Endodermal cell (in vitro differentiated cells): ENCODE measurements at regions not wholly inside any gene's neighbourhood (a gene's known extent, or its start where the extent isn't known, plus 50 kb on each side); places are given as distances from the start of the nearest gene placed in this dataset.

ENCODE experiments used
- DNase-seq: peaks from one replicate; pipeline ENCODE4 v3.0.0-alpha.2; 2017
- H3K27ac ChIP-seq: 2 replicates; pipeline ENCODE4 v1.5.1; 2013; ENCODE audit warnings: mild to moderate bottlenecking, low read depth, low read length, moderate library complexity
- H3K27me3 ChIP-seq: 2 replicates; pipeline ENCODE4 v1.6.1; 2013; ENCODE audit warnings: mild to moderate bottlenecking, low read length, moderate library complexity; ENCODE audit not compliant: insufficient read depth, control insufficient read depth, poor library complexity, severe bottlenecking
- H3K36me3 ChIP-seq: 2 replicates; pipeline ENCODE4 v1.7.0; 2013; ENCODE audit warnings: mild to moderate bottlenecking, low read length, moderate library complexity; ENCODE audit not compliant: control insufficient read depth, insufficient read depth
- H3K4me1 ChIP-seq: one replicate; pipeline ENCODE4 v1.7.0; 2013; ENCODE audit warnings: low read length; ENCODE audit not compliant: control insufficient read depth, insufficient read depth
- H3K4me3 ChIP-seq: 2 replicates; pipeline ENCODE4 v1.5.1; 2013; ENCODE audit warnings: mild to moderate bottlenecking, low read length, moderate library complexity
- H3K9ac ChIP-seq: 2 replicates; pipeline ENCODE4 v1.6.1; 2013; ENCODE audit warnings: mild to moderate bottlenecking, low read length, moderate library complexity; ENCODE audit not compliant: poor library complexity, severe bottlenecking; ENCODE audit errors: extremely low read depth
- H3K9me3 ChIP-seq: 2 replicates; pipeline ENCODE4 v1.6.1; 2013; ENCODE audit warnings: mild to moderate bottlenecking, low read length, moderate library complexity; ENCODE audit not compliant: control insufficient read depth
- H3K27ac Mint-ChIP-seq: 2 replicates; pipeline ENCODE4 v1.8.0; 2020; ENCODE audit warnings: mixed read lengths
- H3K27me3 Mint-ChIP-seq: 2 replicates; pipeline ENCODE4 v1.8.0; 2021; ENCODE audit warnings: mild to moderate bottlenecking, mixed read lengths; ENCODE audit not compliant: insufficient read depth
- H3K36me3 Mint-ChIP-seq: 2 replicates; pipeline ENCODE4 v1.8.0; 2020; ENCODE audit warnings: low read depth, mixed read lengths
- H3K4me1 Mint-ChIP-seq: 2 replicates; pipeline ENCODE4 v1.8.0; 2020; ENCODE audit warnings: mixed read lengths
- H3K4me3 Mint-ChIP-seq: 2 replicates; pipeline ENCODE4 v1.8.0; 2020; ENCODE audit warnings: mild to moderate bottlenecking, moderate library complexity, mixed read lengths
- H3K9me3 Mint-ChIP-seq: 2 replicates; pipeline ENCODE4 v1.8.0; 2020; ENCODE audit warnings: mild to moderate bottlenecking, mixed read lengths
- WGBS, 2 experiments: methylation state at CpG; one replicate each; pipeline versions ENCODE4 v1.1.5 to v1.1.7; 2013; ENCODE audit warnings: missing lambda C conversion rate in 2 of 2, mixed read lengths in 1 of 2; ENCODE audit not compliant: insufficient coverage in 1 of 2, insufficient read length in 1 of 2; 5-methylcytosine and 5-hydroxymethylcytosine counted together
- TF ChIP-seq, protein P1 (sequence below): fragments of 200-600 bp; sonication (generic); conservative IDR thresholded peaks from 2 replicates; pipeline ENCODE4 v1.5.0; 2021; ENCODE audit warnings: antibody characterized with exemption, mild to moderate bottlenecking

DNA sequence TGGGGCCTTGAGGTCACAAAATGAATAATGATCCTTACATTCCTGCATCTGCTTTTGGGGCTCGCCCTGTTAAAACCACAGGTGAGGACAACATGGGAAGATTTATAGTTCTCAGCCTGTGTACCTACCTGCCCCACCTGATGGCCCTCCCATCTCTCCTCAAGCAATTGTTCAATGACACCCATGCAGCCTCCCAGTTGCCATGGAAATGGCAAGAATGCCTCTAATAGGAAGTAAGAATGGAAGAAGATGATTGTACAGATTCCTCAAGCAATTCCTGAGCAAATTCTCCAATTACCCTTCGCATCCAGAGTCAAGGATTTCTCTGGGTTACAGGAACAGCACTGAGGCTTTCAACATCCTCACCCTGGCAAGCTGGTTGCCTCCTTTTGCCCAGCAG, 78.6 kb upstream of the CCL2 start:
- H3K27ac ChIP-seq, result no peak overlapping the region
- H3K36me3 ChIP-seq, result no peaks in the 10 kb centered on the region
- H3K9ac ChIP-seq, result no peak overlapping the region
- DNase-seq, result no peak
- TF ChIP-seq, protein P1, sequence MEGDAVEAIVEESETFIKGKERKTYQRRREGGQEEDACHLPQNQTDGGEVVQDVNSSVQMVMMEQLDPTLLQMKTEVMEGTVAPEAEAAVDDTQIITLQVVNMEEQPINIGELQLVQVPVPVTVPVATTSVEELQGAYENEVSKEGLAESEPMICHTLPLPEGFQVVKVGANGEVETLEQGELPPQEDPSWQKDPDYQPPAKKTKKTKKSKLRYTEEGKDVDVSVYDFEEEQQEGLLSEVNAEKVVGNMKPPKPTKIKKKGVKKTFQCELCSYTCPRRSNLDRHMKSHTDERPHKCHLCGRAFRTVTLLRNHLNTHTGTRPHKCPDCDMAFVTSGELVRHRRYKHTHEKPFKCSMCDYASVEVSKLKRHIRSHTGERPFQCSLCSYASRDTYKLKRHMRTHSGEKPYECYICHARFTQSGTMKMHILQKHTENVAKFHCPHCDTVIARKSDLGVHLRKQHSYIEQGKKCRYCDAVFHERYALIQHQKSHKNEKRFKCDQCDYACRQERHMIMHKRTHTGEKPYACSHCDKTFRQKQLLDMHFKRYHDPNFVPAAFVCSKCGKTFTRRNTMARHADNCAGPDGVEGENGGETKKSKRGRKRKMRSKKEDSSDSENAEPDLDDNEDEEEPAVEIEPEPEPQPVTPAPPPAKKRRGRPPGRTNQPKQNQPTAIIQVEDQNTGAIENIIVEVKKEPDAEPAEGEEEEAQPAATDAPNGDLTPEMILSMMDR, result no peak
- 92 to 100% methylated on average over 2 of the region's 2 CpGs for WGBS, 2 experiments
- H3K27me3 ChIP-seq, result no peaks in the 10 kb centered on the region
- H3K4me3 Mint-ChIP-seq, result no peak overlapping the region
- peaks cover 18% of the 10 kb centered on the region for H3K9me3 Mint-ChIP-seq
- H3K36me3 Mint-ChIP-seq, result peaks cover 47% of the 10 kb centered on the region
- peaks cover 23% of the 10 kb centered on the region for H3K4me1 Mint-ChIP-seq
- no peak overlapping the region for H3K27ac Mint-ChIP-seq
- peaks cover 30% of the 10 kb centered on the region for H3K9me3 ChIP-seq
- peaks cover 14% of the 10 kb centered on the region for H3K4me1 ChIP-seq
- no peak overlapping the region for H3K4me3 ChIP-seq
- H3K27me3 Mint-ChIP-seq, result no peaks in the 10 kb centered on the region

DNA sequence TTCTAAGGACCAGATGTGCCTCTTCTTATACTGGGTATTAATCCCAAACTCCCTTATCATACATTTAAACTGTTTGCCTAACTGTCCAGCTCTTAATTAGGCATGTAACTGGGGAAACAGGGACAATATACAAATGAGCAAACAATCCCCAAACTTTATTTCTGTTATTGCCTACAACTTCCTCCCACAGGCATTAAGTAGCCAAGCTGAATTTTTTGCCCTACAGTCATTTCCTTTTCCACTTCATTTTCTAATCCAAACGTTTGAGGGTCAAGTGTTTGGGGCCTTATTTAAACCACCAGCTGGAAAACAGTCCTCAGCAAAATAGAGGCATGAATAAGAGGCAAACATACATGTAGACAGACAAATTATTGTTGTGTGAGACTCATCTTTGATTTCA, 77.4 kb upstream of the CCL2 start:
- H3K27ac ChIP-seq, result no peak overlapping the region
- Mint-ChIP-seq H3K36me3 (peaks cover 37% of the 10 kb centered on the region), H3K27ac (no peak overlapping the region), H3K9me3 (peaks cover 7% of the 10 kb centered on the region), H3K4me1 (peaks cover 31% of the 10 kb centered on the region), H3K4me3 (no peak overlapping the region), H3K27me3 (no peaks in the 10 kb centered on the region)
- peaks cover 18% of the 10 kb centered on the region for H3K9me3 ChIP-seq
- 5% methylated on average over 1 of the region's 1 CpG; no CpG with 5 or more reads in 1 of the 2 experiments for WGBS, 2 experiments
- peaks cover 14% of the 10 kb centered on the region for H3K4me1 ChIP-seq
- H3K9ac ChIP-seq, result no peak overlapping the region
- H3K4me3 ChIP-seq, result no peak overlapping the region
- no peaks in the 10 kb centered on the region for H3K27me3 ChIP-seq
- TF ChIP-seq, protein P1, result no peak
- DNase-seq, result no peak
- H3K36me3 ChIP-seq, result no peaks in the 10 kb centered on the region

DNA sequence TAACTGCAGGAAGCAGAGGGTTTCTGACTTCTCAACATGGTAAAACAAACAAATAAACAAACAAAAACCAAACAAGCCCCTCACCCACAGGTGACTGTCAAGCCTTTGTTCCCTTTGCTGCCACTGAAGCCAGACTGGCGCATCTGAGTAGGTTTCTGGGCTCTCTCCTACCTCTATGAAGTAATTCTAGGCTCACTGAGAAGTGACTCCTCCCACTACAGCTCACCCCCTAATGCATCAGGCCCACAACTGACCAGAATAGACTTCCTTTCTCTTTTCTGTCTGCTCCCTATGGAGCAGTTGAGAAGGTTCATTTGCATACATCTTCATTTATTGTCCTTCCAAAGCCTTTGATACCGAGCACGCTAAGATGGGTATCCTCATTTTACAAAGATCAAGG, 77.0 kb upstream of the CCL2 start:
- H3K4me1 ChIP-seq, result peaks cover 14% of the 10 kb centered on the region
- peaks cover 35% of the 10 kb centered on the region for H3K36me3 Mint-ChIP-seq
- H3K9me3 Mint-ChIP-seq, result peaks cover 4% of the 10 kb centered on the region
- no peaks in the 10 kb centered on the region for H3K36me3 ChIP-seq
- no peak overlapping the region for H3K4me3 ChIP-seq
- 40 to 56% methylated on average over 3 of the region's 3 CpGs for WGBS, 2 experiments
- DNase-seq, result peak; percentile 91
- H3K27ac ChIP-seq, result no peak overlapping the region
- no peak overlapping the region for H3K27ac Mint-ChIP-seq
- no peak overlapping the region for H3K4me3 Mint-ChIP-seq
- H3K27me3 Mint-ChIP-seq, result no peaks in the 10 kb centered on the region
- peaks cover 15% of the 10 kb centered on the region for H3K9me3 ChIP-seq
- peaks cover 32% of the 10 kb centered on the region for H3K4me1 Mint-ChIP-seq
- no peak overlapping the region for H3K9ac ChIP-seq
- H3K27me3 ChIP-seq, result no peaks in the 10 kb centered on the region
- TF ChIP-seq, protein P1, result peak; percentile 71
